Activated naive CD8-positive, alpha-beta T cell treated with anti-CD3 and anti-CD28 coated beads, Interleukin-2, amount 50 U/mL, for 24 hours (primary cell): ENCODE measurements at regions not wholly inside any gene's neighbourhood (a gene's known extent, or its start where the extent isn't known, plus 50 kb on each side); places are given as distances from the start of the nearest gene placed in this dataset.
A peak's percentile ranks its signal among the peaks of the same experiment; 100 is the strongest.

ENCODE experiments used
- ATAC-seq: fragments of 150-1000 bp; cut with Tn5 transposase; one replicate; pipeline ENCODE4 v1.10.0; 2021
- DNase-seq: peaks from one replicate; pipeline ENCODE4 v3.0.0; 2021
- H3K27ac Mint-ChIP-seq: one replicate; pipeline ENCODE4 v1.8.0; 2021; ENCODE audit warnings: mild to moderate bottlenecking, mixed read lengths
- H3K27me3 Mint-ChIP-seq: one replicate; pipeline ENCODE4 v1.8.0; 2021; ENCODE audit warnings: mixed read lengths
- H3K36me3 Mint-ChIP-seq: one replicate; pipeline ENCODE4 v1.8.0; 2021; ENCODE audit warnings: low read depth, mixed read lengths
- H3K4me1 Mint-ChIP-seq: one replicate; pipeline ENCODE4 v1.8.0; 2021; ENCODE audit warnings: mixed read lengths
- H3K4me3 Mint-ChIP-seq: one replicate; pipeline ENCODE4 v1.8.0; 2021; ENCODE audit warnings: mild to moderate bottlenecking, moderate library complexity, mixed read lengths
- H3K9me3 Mint-ChIP-seq: one replicate; pipeline ENCODE4 v1.8.0; 2021; ENCODE audit warnings: mixed read lengths

GRCh38 chr11:76266286-76267100 is 60.2 kb upstream of the WNT11 start:
- Mint-ChIP-seq H3K4me3 (no peak overlapping the region), H3K4me1 (no peaks in the 10 kb centered on the region), H3K36me3 (no peaks in the 10 kb centered on the region), H3K27me3 (peaks cover 4% of the 10 kb centered on the region), H3K9me3 (no peaks in the 10 kb centered on the region), H3K27ac (no peak overlapping the region)
- ATAC-seq, result peak; percentile 21
- DNase-seq, result no peak

- Mint-ChIP-seq H3K27me3 (peaks cover 4% of the 10 kb centered on the region), H3K27ac (no peak overlapping the region), H3K36me3 (no peaks in the 10 kb centered on the region), H3K4me3 (no peak overlapping the region), H3K4me1 (no peaks in the 10 kb centered on the region), H3K9me3 (no peaks in the 10 kb centered on the region)
- no peak for ATAC-seq
- DNase-seq, result no peak
These were observed 59.5 kb upstream of the WNT11 start for GRCh38 chr11:76265771-76266241.

GRCh38 chr11:76263657-76264056 is 57.4 kb upstream of the WNT11 start:
- no peak overlapping the region for H3K27ac Mint-ChIP-seq
- peaks cover 4% of the 10 kb centered on the region for H3K27me3 Mint-ChIP-seq
- H3K4me3 Mint-ChIP-seq, result no peak overlapping the region
- DNase-seq, result no peak
- ATAC-seq, result no peak
- no peaks in the 10 kb centered on the region for H3K4me1 Mint-ChIP-seq
- H3K36me3 Mint-ChIP-seq, result no peaks in the 10 kb centered on the region
- H3K9me3 Mint-ChIP-seq, result no peaks in the 10 kb centered on the region

GRCh38 chr11:76263166-76263565 is 56.9 kb upstream of the WNT11 start:
- H3K27me3 Mint-ChIP-seq, result no peaks in the 10 kb centered on the region
- no peak overlapping the region for H3K4me3 Mint-ChIP-seq
- no peak for DNase-seq
- no peaks in the 10 kb centered on the region for H3K9me3 Mint-ChIP-seq
- no peaks in the 10 kb centered on the region for H3K36me3 Mint-ChIP-seq
- no peaks in the 10 kb centered on the region for H3K4me1 Mint-ChIP-seq
- H3K27ac Mint-ChIP-seq, result no peak overlapping the region
- no peak for ATAC-seq

GRCh38 chr11:76260296-76260925 is 54.1 kb upstream of the WNT11 start:
- H3K27me3 Mint-ChIP-seq, result no peaks in the 10 kb centered on the region
- no peak overlapping the region for H3K4me3 Mint-ChIP-seq
- no peaks in the 10 kb centered on the region for H3K36me3 Mint-ChIP-seq
- ATAC-seq, result no peak
- H3K4me1 Mint-ChIP-seq, result no peaks in the 10 kb centered on the region
- no peak for DNase-seq
- no peaks in the 10 kb centered on the region for H3K9me3 Mint-ChIP-seq
- H3K27ac Mint-ChIP-seq, result no peak overlapping the region

GRCh38 chr11:76259299-76259908 is 53.1 kb upstream of the WNT11 start:
- Mint-ChIP-seq H3K27ac (no peak overlapping the region), H3K9me3 (no peaks in the 10 kb centered on the region), H3K27me3 (no peaks in the 10 kb centered on the region), H3K4me3 (no peak overlapping the region), H3K36me3 (no peaks in the 10 kb centered on the region), H3K4me1 (no peaks in the 10 kb centered on the region)
- no peak for ATAC-seq
- DNase-seq, result no peak

- no peaks in the 10 kb centered on the region for H3K9me3 Mint-ChIP-seq
- DNase-seq (no peak), ATAC-seq (no peak)
- no peaks in the 10 kb centered on the region for H3K27me3 Mint-ChIP-seq
- no peak overlapping the region for H3K27ac Mint-ChIP-seq
- H3K4me1 Mint-ChIP-seq, result no peaks in the 10 kb centered on the region
- no peaks in the 10 kb centered on the region for H3K36me3 Mint-ChIP-seq
- no peak overlapping the region for H3K4me3 Mint-ChIP-seq
These were observed 50.9 kb upstream of the WNT11 start for GRCh38 chr11:76257074-76257719.

GRCh38 chr11:76256448-76256847 is 50.1 kb upstream of the WNT11 start:
- no peaks in the 10 kb centered on the region for H3K9me3 Mint-ChIP-seq

More at GRCh38 chr11:76256448-76256847, 50.1 kb upstream of the WNT11 start:
- ATAC-seq (no peak), DNase-seq (no peak)
- Mint-ChIP-seq H3K4me3 (no peak overlapping the region), H3K27me3 (no peaks in the 10 kb centered on the region), H3K4me1 (no peaks in the 10 kb centered on the region), H3K27ac (no peak overlapping the region), H3K36me3 (no peaks in the 10 kb centered on the region)
